GM23338 (cell line): ENCODE measurements at regions not wholly inside any gene's neighbourhood (a gene's known extent, or its start where the extent isn't known, plus 50 kb on each side); places are given as distances from the start of the nearest gene placed in this dataset.

Experiments used
- ATAC-seq: fragments of 200-7000 bp; cut with Tn5 transposase; 3 replicates; pipeline ENCODE4 v1.9.1; 2020
- DNase-seq: peaks from one replicate; pipeline ENCODE4 v3.0.0-alpha.2; 2015; ENCODE audit warnings: low spot score
- H2AFZ ChIP-seq: fragments of 200-600 bp; sonication (generic); 2 replicates; pipeline ENCODE4 v1.8.0; 2016; ENCODE audit warnings: antibody characterized with exemption, mild to moderate bottlenecking, moderate library complexity
- H3F3A ChIP-seq: fragments of 200-600 bp; sonication (generic); replicated peaks from 2 replicates; pipeline ENCODE4 v1.8.0; 2017; ENCODE audit warnings: antibody characterized with exemption, mixed run types, low read depth
- H3K27ac ChIP-seq: fragments of 200-600 bp; sonication (generic); 2 replicates; pipeline ENCODE4 v1.6.1; 2016; ENCODE audit warnings: low read depth
- H3K27me3 ChIP-seq: fragments of 200-600 bp; sonication (generic); 2 replicates; pipeline ENCODE4 v1.8.0; 2016; ENCODE audit warnings: mild to moderate bottlenecking, mixed run types, moderate library complexity; ENCODE audit not compliant: insufficient read depth
- H3K36me3 ChIP-seq: fragments of 200-600 bp; sonication (generic); 2 replicates; pipeline ENCODE4 v1.8.0; 2016; ENCODE audit warnings: mild to moderate bottlenecking; ENCODE audit not compliant: insufficient read depth
- H3K4me1 ChIP-seq: fragments of 200-600 bp; sonication (generic); 2 replicates; pipeline ENCODE4 v1.8.0; 2016; ENCODE audit warnings: mild to moderate bottlenecking, moderate library complexity; ENCODE audit not compliant: insufficient read depth
- H3K4me2 ChIP-seq: fragments of 200-600 bp; sonication (generic); 2 replicates; pipeline ENCODE4 v1.7.1; 2017; ENCODE audit warnings: mixed run types
- H3K4me3 ChIP-seq: fragments of 200-600 bp; sonication (generic); 2 replicates; pipeline ENCODE4 v1.6.1; 2016; ENCODE audit warnings: mixed run types
- H3K79me2 ChIP-seq: fragments of 200-600 bp; sonication (generic); replicated peaks from 2 replicates; pipeline ENCODE4 v1.8.0; 2017; ENCODE audit warnings: mild to moderate bottlenecking; ENCODE audit not compliant: insufficient read depth
- H3K9me2 ChIP-seq: fragments of 200-600 bp; sonication (generic); 2 replicates; pipeline ENCODE4 v1.8.0; 2017; ENCODE audit not compliant: insufficient read depth
- H4K20me1 ChIP-seq: fragments of 200-600 bp; sonication (generic); replicated peaks from 2 replicates; pipeline ENCODE4 v1.8.0; 2017; ENCODE audit warnings: mild to moderate bottlenecking; ENCODE audit not compliant: insufficient read depth
- H3K27ac Mint-ChIP-seq: 2 replicates; pipeline ENCODE4 v1.8.0; 2020; ENCODE audit warnings: inconsistent platforms, mild to moderate bottlenecking, moderate library complexity, mixed read lengths
- H3K27me3 Mint-ChIP-seq: 3 replicates; pipeline ENCODE4 v1.8.0; 2022; ENCODE audit warnings: low read depth, mild to moderate bottlenecking, moderate library complexity, mixed read lengths, inconsistent platforms; ENCODE audit not compliant: insufficient read depth, poor library complexity
- H3K36me3 Mint-ChIP-seq: 3 replicates; pipeline ENCODE4 v1.8.0; 2021; ENCODE audit warnings: low read depth, mild to moderate bottlenecking, inconsistent platforms, moderate library complexity, mixed read lengths
- H3K4me1 Mint-ChIP-seq: 3 replicates; pipeline ENCODE4 v1.8.0; 2020; ENCODE audit warnings: mild to moderate bottlenecking, inconsistent platforms, mixed read lengths
- H3K4me3 Mint-ChIP-seq: 3 replicates; pipeline ENCODE4 v1.8.0; 2021; ENCODE audit warnings: moderate library complexity, mild to moderate bottlenecking, inconsistent platforms, mixed read lengths
- H3K9me3 Mint-ChIP-seq: 3 replicates; pipeline ENCODE4 v1.8.0; 2020; ENCODE audit warnings: moderate library complexity, mild to moderate bottlenecking, inconsistent platforms, mixed read lengths
- EZH2 ChIP-seq: fragments of 200-600 bp; sonication (generic); IDR thresholded peaks from one replicate; pipeline ENCODE4 v1.8.0; 2017; ENCODE audit warnings: antibody characterized with exemption, mild to moderate bottlenecking, low read depth; ENCODE audit not compliant: unreplicated experiment
- POLR2AphosphoS5 ChIP-seq: IDR thresholded peaks from 2 replicates; pipeline ENCODE4 v1.6.1; 2016; ENCODE audit warnings: antibody characterized with exemption, low read depth
- STAT1 ChIP-seq: IDR thresholded peaks from one replicate; pipeline ENCODE4 v1.6.1; 2016; ENCODE audit warnings: antibody characterized with exemption; ENCODE audit not compliant: unreplicated experiment
- ZNF114 ChIP-seq: fragments of 250-450 bp; sonication (Bioruptor Pico); IDR thresholded peaks from 2 replicates; pipeline ENCODE4 v1.5.0; 2020; ENCODE audit warnings: mild to moderate bottlenecking, moderate library complexity
- ZNF331 ChIP-seq: fragments of 250-450 bp; sonication (Bioruptor Pico); IDR thresholded peaks from 2 replicates; pipeline ENCODE4 v1.5.0; 2020; ENCODE audit warnings: low read depth, mild to moderate bottlenecking, moderate library complexity
- TF ChIP-seq, protein P1 (sequence below): IDR thresholded peaks from 2 replicates; pipeline ENCODE4 v1.6.1; 2016; ENCODE audit warnings: antibody characterized with exemption
- TF ChIP-seq, protein P2 (sequence below), 2 experiments: fragments of 200-600 bp in 1 of 2; sonication (generic) in 1 of 2; conservative IDR thresholded peaks; 2 replicates each; pipeline versions ENCODE4 v1.5.1 to v1.6.1; 2016 to 2017; ENCODE audit warnings: antibody characterized with exemption in 2 of 2, low read depth in 2 of 2, mild to moderate bottlenecking in 2 of 2, moderate library complexity in 1 of 2
- TF ChIP-seq, protein P3 (sequence below): IDR thresholded peaks from one replicate; pipeline ENCODE4 v1.6.1; 2018; ENCODE audit warnings: antibody characterized with exemption; ENCODE audit not compliant: unreplicated experiment
- TF ChIP-seq, protein P4 (sequence below): fragments of 250-450 bp; sonication (Bioruptor Pico); IDR thresholded peaks from 2 replicates; pipeline ENCODE4 v1.5.0; 2020; ENCODE audit warnings: mild to moderate bottlenecking, moderate library complexity

DNA sequence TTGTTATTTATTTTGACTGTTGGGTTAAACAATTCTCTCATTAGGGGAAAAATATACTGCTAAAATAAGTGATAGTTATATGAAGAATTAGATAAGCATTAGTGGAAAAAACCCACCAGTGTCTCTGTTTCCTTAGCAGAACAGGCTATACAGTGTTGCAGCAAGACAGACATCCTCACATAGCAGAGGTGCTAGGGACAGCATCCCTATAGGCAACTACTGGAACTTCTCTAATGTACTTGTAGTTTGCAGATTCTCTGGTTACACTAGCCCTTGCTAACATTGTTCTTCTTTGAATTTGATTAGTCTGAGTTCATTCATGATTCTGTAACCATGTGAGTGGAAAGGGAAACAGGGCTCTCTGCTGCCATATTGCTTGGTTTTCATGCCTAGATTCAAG lies 661.8 kb upstream of the RGMB start (continued):
- TF ChIP-seq, protein P1, sequence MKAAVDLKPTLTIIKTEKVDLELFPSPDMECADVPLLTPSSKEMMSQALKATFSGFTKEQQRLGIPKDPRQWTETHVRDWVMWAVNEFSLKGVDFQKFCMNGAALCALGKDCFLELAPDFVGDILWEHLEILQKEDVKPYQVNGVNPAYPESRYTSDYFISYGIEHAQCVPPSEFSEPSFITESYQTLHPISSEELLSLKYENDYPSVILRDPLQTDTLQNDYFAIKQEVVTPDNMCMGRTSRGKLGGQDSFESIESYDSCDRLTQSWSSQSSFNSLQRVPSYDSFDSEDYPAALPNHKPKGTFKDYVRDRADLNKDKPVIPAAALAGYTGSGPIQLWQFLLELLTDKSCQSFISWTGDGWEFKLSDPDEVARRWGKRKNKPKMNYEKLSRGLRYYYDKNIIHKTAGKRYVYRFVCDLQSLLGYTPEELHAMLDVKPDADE: no peak
- no peak for TF ChIP-seq ZNF114 (CRISPR knock-in tag)
- TF ChIP-seq, protein P2, sequence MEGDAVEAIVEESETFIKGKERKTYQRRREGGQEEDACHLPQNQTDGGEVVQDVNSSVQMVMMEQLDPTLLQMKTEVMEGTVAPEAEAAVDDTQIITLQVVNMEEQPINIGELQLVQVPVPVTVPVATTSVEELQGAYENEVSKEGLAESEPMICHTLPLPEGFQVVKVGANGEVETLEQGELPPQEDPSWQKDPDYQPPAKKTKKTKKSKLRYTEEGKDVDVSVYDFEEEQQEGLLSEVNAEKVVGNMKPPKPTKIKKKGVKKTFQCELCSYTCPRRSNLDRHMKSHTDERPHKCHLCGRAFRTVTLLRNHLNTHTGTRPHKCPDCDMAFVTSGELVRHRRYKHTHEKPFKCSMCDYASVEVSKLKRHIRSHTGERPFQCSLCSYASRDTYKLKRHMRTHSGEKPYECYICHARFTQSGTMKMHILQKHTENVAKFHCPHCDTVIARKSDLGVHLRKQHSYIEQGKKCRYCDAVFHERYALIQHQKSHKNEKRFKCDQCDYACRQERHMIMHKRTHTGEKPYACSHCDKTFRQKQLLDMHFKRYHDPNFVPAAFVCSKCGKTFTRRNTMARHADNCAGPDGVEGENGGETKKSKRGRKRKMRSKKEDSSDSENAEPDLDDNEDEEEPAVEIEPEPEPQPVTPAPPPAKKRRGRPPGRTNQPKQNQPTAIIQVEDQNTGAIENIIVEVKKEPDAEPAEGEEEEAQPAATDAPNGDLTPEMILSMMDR (conservative IDR thresholded peaks at IDR 0.05; ENCODE audit: low read depth in 2 of 2): peak in 1 of 2 experiments; percentile 37; a peak in 2 of 4 replicates
- TF ChIP-seq, protein P3, sequence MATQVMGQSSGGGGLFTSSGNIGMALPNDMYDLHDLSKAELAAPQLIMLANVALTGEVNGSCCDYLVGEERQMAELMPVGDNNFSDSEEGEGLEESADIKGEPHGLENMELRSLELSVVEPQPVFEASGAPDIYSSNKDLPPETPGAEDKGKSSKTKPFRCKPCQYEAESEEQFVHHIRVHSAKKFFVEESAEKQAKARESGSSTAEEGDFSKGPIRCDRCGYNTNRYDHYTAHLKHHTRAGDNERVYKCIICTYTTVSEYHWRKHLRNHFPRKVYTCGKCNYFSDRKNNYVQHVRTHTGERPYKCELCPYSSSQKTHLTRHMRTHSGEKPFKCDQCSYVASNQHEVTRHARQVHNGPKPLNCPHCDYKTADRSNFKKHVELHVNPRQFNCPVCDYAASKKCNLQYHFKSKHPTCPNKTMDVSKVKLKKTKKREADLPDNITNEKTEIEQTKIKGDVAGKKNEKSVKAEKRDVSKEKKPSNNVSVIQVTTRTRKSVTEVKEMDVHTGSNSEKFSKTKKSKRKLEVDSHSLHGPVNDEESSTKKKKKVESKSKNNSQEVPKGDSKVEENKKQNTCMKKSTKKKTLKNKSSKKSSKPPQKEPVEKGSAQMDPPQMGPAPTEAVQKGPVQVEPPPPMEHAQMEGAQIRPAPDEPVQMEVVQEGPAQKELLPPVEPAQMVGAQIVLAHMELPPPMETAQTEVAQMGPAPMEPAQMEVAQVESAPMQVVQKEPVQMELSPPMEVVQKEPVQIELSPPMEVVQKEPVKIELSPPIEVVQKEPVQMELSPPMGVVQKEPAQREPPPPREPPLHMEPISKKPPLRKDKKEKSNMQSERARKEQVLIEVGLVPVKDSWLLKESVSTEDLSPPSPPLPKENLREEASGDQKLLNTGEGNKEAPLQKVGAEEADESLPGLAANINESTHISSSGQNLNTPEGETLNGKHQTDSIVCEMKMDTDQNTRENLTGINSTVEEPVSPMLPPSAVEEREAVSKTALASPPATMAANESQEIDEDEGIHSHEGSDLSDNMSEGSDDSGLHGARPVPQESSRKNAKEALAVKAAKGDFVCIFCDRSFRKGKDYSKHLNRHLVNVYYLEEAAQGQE: no peak

DNA sequence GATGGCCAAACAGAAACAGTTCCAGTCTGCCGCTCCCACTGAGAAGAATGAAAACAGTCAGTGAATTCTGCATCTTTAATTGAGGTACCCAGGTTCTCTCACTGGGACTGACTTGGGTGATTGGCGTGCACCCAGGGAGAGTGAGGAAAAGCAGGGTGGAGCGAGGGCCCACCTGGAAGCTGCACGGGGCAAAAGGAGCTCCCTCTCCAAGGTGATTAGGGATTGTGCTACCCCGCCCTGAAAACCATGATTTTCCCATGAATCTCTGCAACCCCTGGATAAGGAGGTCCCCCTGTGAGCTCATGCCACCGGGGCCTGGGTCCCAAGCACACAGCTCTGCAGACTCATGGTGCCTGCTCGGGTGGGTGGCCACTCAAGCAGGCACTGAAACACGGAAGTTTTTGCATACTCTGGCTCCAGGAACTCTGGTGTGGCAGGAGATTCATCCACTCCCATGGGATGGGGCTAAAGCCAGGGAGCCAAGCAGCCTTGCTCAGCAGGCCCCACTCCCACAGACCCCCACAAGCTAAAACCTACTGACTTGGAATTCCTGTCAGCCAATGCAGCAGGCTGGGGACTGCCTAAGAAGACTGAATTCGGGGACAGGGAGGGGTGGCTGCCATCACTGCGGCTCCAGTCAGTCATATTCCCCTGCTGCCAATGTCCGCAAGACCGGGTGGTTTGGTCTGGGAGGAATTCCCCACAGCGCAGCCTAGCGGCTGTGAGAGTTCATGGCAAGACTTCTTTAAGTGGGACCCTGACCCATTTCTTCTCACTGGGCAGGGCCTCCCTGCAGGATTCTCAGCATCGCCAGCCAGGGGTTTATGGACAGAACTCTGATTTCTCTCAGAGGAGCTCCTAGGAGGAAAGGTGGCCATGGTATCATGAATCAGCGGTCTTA lies 652.2 kb upstream of the RGMB start:
- no peaks in the 10 kb centered on the region for H3K36me3 ChIP-seq
- no peaks in the 10 kb centered on the region for H3F3A ChIP-seq
- H3K4me3 ChIP-seq: no peak overlapping the region
- H3K4me2 ChIP-seq: no peak overlapping the region
- H4K20me1 ChIP-seq: no peaks in the 10 kb centered on the region
- H3K79me2 ChIP-seq: no peaks in the 10 kb centered on the region
- H3K4me1 ChIP-seq: no peaks in the 10 kb centered on the region
- DNase-seq (peak; percentile 43), ATAC-seq (no peak; the same call in 1 of the 3 replicates)
- H3K9me3 Mint-ChIP-seq: peaks cover 11% of the 10 kb centered on the region; the same call in 2 of the 3 replicates
- H3K9me2 ChIP-seq: peaks cover 4% of the 10 kb centered on the region
- no peak overlapping the region for H3K27ac Mint-ChIP-seq
- peaks cover 6% of the 10 kb centered on the region for H3K27me3 Mint-ChIP-seq
- no peaks in the 10 kb centered on the region for H3K36me3 Mint-ChIP-seq
- 0 out of 2 replicates have a peak overlapping the region, but pooled peaks have one; percentile 28 for H2AFZ ChIP-seq
- no peak overlapping the region for H3K27ac ChIP-seq
- H3K4me3 Mint-ChIP-seq: no peak overlapping the region
- H3K27me3 ChIP-seq: no peaks in the 10 kb centered on the region
- H3K4me1 Mint-ChIP-seq: no peaks in the 10 kb centered on the region
- TF ChIP-seq EZH2: no peak
- TF ChIP-seq, protein P4, sequence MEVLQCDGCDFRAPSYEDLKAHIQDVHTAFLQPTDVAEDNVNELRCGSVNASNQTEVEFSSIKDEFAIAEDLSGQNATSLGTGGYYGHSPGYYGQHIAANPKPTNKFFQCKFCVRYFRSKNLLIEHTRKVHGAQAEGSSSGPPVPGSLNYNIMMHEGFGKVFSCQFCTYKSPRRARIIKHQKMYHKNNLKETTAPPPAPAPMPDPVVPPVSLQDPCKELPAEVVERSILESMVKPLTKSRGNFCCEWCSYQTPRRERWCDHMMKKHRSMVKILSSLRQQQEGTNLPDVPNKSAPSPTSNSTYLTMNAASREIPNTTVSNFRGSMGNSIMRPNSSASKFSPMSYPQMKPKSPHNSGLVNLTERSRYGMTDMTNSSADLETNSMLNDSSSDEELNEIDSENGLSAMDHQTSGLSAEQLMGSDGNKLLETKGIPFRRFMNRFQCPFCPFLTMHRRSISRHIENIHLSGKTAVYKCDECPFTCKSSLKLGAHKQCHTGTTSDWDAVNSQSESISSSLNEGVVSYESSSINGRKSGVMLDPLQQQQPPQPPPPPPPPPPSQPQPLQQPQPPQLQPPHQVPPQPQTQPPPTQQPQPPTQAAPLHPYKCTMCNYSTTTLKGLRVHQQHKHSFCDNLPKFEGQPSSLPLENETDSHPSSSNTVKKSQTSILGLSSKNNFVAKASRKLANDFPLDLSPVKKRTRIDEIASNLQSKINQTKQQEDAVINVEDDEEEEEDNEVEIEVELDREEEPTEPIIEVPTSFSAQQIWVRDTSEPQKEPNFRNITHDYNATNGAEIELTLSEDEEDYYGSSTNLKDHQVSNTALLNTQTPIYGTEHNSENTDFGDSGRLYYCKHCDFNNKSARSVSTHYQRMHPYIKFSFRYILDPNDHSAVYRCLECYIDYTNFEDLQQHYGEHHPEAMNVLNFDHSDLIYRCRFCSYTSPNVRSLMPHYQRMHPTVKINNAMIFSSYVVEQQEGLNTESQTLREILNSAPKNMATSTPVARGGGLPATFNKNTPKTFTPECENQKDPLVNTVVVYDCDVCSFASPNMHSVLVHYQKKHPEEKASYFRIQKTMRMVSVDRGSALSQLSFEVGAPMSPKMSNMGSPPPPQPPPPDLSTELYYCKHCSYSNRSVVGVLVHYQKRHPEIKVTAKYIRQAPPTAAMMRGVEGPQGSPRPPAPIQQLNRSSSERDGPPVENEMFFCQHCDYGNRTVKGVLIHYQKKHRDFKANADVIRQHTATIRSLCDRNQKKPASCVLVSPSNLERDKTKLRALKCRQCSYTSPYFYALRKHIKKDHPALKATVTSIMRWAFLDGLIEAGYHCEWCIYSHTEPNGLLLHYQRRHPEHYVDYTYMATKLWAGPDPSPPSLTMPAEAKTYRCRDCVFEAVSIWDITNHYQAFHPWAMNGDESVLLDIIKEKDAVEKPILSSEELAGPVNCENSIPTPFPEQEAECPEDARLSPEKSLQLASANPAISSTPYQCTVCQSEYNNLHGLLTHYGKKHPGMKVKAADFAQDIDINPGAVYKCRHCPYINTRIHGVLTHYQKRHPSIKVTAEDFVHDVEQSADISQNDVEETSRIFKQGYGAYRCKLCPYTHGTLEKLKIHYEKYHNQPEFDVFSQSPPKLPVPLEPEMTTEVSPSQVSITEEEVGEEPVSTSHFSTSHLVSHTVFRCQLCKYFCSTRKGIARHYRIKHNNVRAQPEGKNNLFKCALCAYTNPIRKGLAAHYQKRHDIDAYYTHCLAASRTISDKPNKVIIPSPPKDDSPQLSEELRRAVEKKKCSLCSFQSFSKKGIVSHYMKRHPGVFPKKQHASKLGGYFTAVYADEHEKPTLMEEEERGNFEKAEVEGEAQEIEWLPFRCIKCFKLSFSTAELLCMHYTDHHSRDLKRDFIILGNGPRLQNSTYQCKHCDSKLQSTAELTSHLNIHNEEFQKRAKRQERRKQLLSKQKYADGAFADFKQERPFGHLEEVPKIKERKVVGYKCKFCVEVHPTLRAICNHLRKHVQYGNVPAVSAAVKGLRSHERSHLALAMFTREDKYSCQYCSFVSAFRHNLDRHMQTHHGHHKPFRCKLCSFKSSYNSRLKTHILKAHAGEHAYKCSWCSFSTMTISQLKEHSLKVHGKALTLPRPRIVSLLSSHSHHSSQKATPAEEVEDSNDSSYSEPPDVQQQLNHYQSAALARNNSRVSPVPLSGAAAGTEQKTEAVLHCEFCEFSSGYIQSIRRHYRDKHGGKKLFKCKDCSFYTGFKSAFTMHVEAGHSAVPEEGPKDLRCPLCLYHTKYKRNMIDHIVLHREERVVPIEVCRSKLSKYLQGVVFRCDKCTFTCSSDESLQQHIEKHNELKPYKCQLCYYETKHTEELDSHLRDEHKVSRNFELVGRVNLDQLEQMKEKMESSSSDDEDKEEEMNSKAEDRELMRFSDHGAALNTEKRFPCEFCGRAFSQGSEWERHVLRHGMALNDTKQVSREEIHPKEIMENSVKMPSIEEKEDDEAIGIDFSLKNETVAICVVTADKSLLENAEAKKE: no peak
- no peak for TF ChIP-seq STAT1
- TF ChIP-seq, protein P1: no peak
- no peak for TF ChIP-seq POLR2AphosphoS5
- TF ChIP-seq ZNF331: no peak
